Epithelial cell of esophagus (primary cell): ENCODE measurements at regions not wholly inside any gene's neighbourhood (a gene's known extent, or its start where the extent isn't known, plus 50 kb on each side); places are given as distances from the start of the nearest gene placed in this dataset.
A peak's percentile ranks its signal among the peaks of the same experiment; 100 is the strongest.

Experiments
- DNase-seq: peaks from one replicate; pipeline ENCODE4 v3.0.0; 2010; ENCODE audit warnings: low read depth
- H3K4me3 ChIP-seq: 2 replicates; pipeline ENCODE4 v1.5.1; 2011; ENCODE audit warnings: mild to moderate bottlenecking, low read length, control low read depth
- CTCF ChIP-seq: IDR thresholded peaks from 2 replicates; pipeline ENCODE4 v1.5.1; 2011; ENCODE audit warnings: low read depth, mild to moderate bottlenecking, low read length, control low read depth, inconsistent platforms; ENCODE audit not compliant: insufficient read depth; ENCODE audit errors: missing control alignments

DNA sequence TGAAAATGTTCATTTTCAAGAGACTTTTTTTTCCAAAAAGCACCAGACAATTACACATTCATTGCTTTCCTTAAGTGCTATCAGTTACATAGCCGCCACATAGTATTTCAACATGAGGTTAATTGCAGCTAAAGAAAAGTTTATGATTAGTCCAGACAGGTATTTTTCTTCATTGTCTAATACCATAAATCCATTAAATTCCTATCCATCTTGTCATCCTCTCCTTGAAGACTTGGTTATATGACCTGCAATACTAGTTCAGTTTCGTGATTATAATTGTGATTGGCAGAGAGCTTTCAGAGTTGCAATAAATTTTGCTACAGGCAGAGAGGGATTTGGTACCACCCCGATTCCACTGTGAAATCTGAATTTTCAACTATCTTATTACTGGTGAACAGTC lies 437.7 kb downstream of the GPATCH2 start:
- no peak overlapping the region for H3K4me3 ChIP-seq
- no peak for TF ChIP-seq CTCF
- DNase-seq: peak; percentile 66

DNA sequence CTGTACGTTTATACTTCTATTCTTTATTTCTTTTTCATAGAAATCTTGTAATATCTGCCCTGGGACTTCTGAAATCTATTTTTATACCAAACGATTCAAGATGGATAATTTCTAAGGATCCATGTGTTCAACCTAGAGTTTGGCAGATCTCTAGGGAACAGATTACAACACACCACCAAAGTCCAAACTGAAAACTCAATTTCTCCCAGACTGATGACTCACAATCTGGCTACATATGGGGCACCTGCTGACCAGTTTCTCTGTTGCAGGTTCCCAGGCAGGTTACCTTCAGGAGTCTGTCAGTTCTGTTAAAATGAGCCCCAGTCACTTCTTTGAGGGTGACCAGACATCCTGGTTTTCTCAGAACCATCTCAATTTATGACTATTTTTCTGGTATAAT lies 439.4 kb downstream of the GPATCH2 start:
- TF ChIP-seq CTCF: no peak
- H3K4me3 ChIP-seq: no peak overlapping the region
- peak; percentile 21 for DNase-seq

DNA sequence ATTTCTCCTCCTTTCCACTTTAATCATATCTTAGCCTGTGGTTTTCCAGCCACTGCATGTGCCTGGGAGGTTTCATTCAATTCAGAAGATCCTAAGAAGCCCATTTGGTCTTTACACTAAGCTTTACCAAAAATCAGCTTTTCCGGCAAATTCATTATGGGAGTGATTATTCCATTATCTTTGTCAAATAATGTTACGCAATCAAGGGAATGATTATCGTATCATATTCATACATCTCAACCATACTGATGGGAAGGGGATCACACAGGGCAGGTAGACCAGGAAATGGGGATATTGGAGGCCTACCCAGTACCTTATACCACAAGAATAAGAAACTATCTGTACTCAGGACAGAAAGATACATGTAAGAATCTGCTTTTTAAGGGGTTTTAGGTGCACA lies 440.5 kb downstream of the GPATCH2 start:
- H3K4me3 ChIP-seq: no peak overlapping the region
- TF ChIP-seq CTCF: no peak
- DNase-seq: no peak

GRCh38 chr1:217189362-217189761 lies 441.5 kb downstream of the GPATCH2 start:
- no peak overlapping the region for H3K4me3 ChIP-seq
- no peak for DNase-seq
- TF ChIP-seq CTCF: no peak

DNA sequence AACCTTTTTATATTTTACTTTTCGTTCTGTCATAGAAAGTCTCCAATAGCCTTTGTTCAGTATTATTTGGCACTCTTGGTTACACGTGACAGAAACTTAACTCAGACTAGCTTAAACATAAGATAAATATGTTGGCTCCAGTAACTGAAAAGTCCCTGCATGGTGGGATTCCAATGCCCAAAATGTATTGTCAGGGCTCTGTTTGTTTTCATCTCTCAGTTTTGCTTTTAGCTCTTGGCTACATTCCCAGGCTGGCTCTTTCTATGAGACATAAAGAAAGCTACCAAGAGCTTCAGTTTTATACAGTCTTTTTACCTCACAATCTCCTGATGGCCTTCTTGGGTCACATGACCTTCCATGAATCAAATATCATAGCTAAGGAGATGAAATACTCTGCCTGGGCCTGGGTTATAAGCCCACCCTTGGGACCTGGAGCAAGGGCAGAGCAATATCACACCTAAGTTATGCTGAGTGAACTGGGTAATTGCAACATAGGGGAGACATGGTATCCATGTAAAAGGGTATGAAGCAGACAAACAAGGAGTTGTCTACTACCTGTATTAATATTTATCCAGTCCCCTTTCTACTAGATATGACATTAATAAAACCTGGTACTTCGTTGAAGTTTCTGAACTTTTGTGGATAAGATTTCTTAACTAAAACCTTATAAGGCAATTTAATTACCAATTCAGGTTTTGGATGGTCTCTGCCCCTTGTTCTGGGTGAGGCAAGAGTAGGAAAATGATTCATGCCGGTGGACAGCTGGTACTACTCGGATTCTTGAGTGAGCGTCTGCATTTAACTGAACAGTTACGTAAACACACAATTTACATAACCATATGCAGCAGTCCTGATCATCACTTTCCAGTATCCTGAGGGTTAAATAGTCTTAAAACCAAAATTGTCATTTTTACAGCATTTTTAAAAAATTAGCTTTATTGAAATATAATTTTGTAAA lies 442.3 kb downstream of the GPATCH2 start:
- DNase-seq: peak; percentile 8
- H3K4me3 ChIP-seq: no peak overlapping the region
- no peak for TF ChIP-seq CTCF

- no peak overlapping the region for H3K4me3 ChIP-seq
- TF ChIP-seq CTCF: no peak
- DNase-seq: no peak
Observed at GRCh38 chr1:217186664-217187063, 444.2 kb downstream of the GPATCH2 start.

GRCh38 chr1:217184854-217185253 lies 446.0 kb downstream of the GPATCH2 start:
- TF ChIP-seq CTCF: no peak
- no peak for DNase-seq
- H3K4me3 ChIP-seq: no peak overlapping the region
